GM19351 (cell line): ENCODE measurements at regions not wholly inside any gene's neighbourhood (a gene's known extent, or its start where the extent isn't known, plus 50 kb on each side); places are given as distances from the start of the nearest gene placed in this dataset.
"Not testable (repeated sequence)": the region's sequence is repeated elsewhere in the genome, so short reads cannot be mapped to it uniquely, and the experiment has no call there.

Experiments used
- ATAC-seq: cut with Tn5 transposase; IDR thresholded peaks from one replicate; pipeline ENCODE4 v1.9.1; 2021; ENCODE audit warnings: mild to moderate bottlenecking, moderate library complexity; ENCODE audit not compliant: unreplicated experiment

GRCh38 chr13:44147233-44147632 is 226.4 kb upstream of the SERP2 start:
- no peak for ATAC-seq

GRCh38 chr13:44147648-44148047 is 226.0 kb upstream of the SERP2 start:
- ATAC-seq: no peak

- ATAC-seq: no peak
Measured at GRCh38 chr13:44148159-44148914, 225.3 kb upstream of the SERP2 start.

GRCh38 chr13:44149231-44149630 is 224.4 kb upstream of the SERP2 start:
- ATAC-seq: not testable (repeated sequence)

- ATAC-seq: no peak
Measured at GRCh38 chr13:44149821-44150220, 223.8 kb upstream of the SERP2 start.

- ATAC-seq: no peak
Measured at GRCh38 chr13:44151474-44151873, 222.2 kb upstream of the SERP2 start.

GRCh38 chr13:44153496-44153895 is 220.1 kb upstream of the SERP2 start:
- ATAC-seq: no peak

- no peak for ATAC-seq
Measured at GRCh38 chr13:44155422-44156293, 218.0 kb upstream of the SERP2 start.

GRCh38 chr13:44156294-44156658 is 217.3 kb upstream of the SERP2 start:
- ATAC-seq: no peak

- ATAC-seq: no peak
Measured at GRCh38 chr13:44157606-44158005, 216.0 kb upstream of the SERP2 start.

- no peak for ATAC-seq
Measured at GRCh38 chr13:44158098-44158521, 215.5 kb upstream of the SERP2 start.

- no peak for ATAC-seq
Measured at GRCh38 chr13:44158881-44159632, 214.6 kb upstream of the SERP2 start.

GRCh38 chr13:44159633-44160279 is 213.9 kb upstream of the SERP2 start:
- no peak for ATAC-seq

- no peak for ATAC-seq
Measured at GRCh38 chr13:44160591-44161191, 212.9 kb upstream of the SERP2 start.

GRCh38 chr13:44163108-44163507 is 210.5 kb upstream of the SERP2 start:
- ATAC-seq: no peak

GRCh38 chr13:44165221-44165888 is 208.3 kb upstream of the SERP2 start:
- ATAC-seq: no peak

- no peak for ATAC-seq
Measured at GRCh38 chr13:44165889-44166496, 207.6 kb upstream of the SERP2 start.

GRCh38 chr13:44169018-44169911 is 204.4 kb upstream of the SERP2 start:
- ATAC-seq: no peak

- no peak for ATAC-seq
Measured at GRCh38 chr13:44170731-44171130, 202.9 kb upstream of the SERP2 start.
